ENCODE measurements at regions not wholly inside any gene's neighbourhood (a gene's known extent, or its start where the extent isn't known, plus 50 kb on each side); places are given as distances from the start of the nearest gene placed in this dataset.
"Not testable (repeated sequence)": the region's sequence is repeated elsewhere in the genome, so short reads cannot be mapped to it uniquely, and the experiment has no call there.

DNA sequence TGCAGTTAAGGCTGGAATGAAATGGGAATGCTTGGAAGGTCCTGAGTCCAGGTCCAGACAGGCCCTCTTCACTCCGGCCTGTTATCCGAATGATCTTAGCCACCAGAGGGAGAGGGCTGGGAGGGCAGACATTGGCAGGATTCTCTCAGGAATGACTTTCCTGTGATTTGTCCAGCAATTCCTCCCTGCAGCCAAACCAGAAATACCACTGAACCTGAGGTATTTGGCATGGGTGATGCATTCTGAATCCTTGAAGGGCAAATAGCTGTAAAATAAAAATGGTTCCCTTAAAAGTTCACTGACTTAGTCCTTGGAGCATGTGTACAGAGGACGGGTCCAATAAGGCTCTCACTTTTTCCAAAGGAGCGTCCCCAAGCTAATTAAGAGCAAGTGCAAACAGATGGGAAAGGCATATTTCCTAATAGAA lies 77.5 kb upstream of the HABP2 start:
- no peak for DNase-seq

DNA sequence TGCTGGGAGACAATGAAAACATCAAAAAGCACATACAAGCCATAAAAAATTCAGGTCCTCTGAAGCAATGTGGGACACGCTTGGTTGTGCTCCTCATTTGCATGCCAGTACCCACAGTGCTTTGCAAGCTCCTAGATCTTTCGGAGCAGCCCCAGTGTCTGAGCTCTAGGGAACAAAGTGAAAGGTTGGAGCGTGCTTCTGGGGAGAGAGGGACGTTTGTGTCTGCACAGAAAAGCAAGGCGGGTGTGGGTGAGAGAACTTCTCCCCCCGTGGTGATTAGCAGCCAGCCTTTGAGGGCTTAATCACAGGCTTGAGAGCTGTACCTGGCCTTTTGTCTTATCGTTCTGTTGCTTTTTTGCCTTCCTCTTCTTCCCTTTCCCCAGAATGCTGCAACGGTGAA lies 76.7 kb upstream of the HABP2 start:
- no peak for DNase-seq

DNA sequence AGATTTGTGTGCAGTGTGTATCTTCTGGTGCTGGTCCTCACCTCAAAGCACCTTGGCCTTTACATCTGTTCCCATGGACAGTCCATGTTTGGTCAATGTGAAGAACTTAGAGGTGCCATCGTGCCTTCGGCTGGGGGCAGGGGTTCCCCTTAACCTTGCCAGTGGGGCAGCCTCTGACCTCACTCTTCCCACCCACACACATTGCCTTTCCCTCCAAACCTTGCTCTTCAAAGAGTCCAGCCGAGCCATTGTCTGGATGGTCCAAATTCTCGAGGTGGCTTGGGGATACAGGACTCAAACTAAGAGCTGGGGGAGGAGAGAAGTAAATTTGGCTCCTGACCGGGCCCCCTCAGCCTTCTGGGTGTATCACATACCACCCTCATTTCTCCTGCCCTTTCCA lies 76.2 kb upstream of the HABP2 start:
- no peak for DNase-seq

DNA sequence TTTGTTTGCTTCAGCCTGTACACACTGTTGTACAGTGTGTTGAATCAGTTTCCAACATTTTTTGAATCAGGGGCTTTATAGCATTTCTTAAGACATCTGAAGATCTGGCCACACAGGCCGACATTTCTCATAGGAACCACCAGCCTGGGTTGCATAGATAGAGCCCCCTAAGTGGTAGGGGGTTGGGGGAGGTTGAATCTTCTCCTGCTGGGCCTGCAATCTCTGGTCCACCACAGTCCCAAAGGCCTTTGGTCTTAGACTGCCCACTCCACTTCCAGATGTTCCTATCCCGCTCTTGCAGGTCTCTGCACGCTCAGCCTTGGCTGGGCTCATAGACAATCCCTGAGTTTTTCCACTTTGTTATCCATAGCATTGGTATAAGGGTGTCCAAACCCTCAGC lies 75.4 kb upstream of the HABP2 start:
- no peak for DNase-seq

DNA sequence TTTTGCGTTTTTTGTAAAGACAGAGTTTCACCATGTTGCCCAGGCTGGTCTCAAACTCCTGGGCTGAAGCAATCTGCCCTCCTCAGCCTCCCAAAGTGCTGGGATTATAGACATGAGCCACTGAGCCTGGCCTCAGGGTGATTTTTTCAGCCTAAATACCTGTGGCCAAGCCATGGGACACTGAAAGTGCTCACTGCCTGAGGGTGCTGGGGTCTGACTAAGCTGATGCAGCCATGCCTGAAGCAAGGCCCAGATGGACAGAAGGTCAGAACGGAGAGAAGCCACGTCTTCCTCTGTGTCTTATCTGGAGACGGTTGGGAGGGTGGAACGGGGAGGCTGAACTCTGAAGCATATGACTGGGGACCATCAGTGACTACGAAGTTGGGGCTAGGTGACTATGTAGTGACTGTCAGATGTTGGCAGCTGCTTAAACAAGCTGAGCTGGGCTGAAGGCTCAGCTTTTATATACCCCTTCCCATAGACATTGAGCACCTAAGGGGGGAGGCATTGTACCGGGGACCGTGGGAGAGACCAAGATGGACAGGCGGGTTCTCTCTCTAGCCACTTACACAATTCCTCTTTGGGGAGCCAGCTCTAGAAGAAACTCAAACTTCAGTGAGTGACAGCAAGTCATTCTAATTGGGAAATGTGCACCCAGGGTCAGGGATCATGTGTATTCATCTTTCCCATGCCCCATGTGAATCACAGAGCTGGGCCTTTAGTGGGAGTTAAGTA lies 73.3 kb upstream of the HABP2 start:
- no peak for DNase-seq

DNA sequence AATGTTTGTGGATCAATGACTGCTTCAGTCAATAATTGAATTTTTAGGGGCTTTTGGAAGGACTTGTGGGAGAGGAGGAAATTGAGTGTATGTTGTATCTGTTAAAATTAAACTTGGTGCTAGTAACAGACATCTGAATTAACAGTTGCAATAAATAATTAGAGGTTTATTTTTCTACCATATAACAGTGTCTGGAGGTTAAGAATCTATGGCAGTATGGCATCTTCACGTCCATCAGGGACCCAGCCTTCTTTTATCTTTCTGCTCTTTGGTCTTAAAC lies 72.8 kb upstream of the HABP2 start:
- DNase-seq: no peak

DNA sequence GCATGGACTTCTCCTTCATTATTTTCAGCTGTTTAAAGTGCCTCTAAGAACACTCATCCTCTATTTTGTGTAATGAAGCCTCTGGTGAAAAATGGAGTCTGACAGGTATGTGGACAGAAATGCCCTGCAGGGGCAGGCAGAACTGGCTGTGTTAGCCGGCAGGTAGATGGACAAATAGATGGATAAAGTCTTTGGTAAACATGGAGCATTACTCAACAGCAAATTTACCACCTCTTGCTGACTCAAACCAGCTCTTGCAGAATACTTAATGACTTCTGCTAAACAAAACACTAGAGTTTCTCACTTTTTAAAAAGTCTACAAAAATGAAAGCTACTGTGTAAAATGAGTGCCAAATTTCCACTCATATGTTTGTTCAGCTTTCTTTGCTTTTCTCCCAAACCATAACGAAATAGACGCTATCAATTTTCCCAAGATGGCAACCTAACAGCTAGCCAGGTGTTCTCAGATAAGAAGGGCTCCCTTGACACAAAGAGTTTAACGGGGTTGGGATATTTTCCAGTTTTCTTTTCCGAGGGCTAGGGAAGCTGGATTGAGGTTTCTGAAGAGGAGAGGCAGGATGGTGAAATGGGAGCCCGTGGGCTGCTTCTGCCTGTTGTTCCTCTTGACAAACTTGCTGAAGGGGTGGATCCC lies 71.9 kb upstream of the HABP2 start:
- peak; percentile 27 for DNase-seq

DNA sequence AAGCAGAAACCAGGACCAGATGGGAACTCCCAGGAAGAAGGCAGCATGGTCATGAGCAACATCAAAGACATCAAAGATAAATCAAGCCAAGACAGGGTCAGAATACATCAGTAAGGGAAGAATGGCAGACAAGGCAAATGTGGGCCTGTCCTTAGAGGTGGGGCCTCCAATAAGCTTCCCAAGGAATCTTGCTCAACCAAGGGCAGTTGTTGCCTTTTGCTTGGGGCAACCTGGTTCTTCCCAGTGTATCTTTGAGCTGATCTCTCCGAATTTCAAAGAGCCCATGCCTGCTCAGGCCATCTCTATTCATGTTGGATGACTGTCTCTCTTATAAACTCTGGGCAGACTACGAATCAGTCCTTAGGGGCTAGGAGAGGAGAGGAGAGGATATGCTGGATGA lies 68.4 kb upstream of the HABP2 start:
- no peak for DNase-seq

DNA sequence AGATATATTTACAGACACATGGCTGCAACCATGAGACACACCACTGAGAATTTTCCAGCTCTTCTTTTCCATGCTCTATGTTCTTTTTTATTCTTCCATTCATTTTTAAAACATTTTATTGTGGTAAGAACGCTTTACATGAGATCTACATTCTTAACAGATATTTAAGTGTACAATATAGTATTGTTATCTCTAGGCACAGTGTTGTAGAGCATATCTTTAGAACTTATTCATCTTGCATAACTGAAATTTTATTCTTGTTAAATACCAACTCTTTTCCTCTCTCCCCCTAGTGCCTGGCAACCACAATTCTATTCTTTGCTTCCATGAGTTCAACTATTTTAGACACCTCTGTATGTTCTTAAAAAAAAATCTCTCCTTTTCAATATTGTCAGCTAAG lies 67.1 kb upstream of the HABP2 start:
- DNase-seq: no peak

DNA sequence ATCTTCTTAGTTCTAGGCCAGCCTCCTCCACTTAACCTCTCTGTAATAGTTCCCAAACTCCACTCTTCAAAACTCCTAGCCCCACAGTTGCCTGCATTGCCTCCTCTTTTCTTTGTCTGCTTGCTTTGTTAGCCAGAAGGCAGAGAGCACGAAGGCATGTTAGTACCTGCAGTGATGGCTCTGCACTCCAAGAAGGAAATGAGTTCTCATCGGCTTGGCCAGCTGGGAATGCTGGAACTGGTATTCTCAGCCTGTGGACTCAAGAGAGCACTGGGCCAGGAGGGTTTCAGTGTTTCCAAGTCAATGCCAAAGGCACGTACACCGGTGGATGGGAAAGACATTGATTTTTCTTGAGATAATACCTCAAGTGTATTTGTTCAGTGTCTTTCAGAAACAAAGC lies 66.3 kb upstream of the HABP2 start:
- DNase-seq: no peak

DNA sequence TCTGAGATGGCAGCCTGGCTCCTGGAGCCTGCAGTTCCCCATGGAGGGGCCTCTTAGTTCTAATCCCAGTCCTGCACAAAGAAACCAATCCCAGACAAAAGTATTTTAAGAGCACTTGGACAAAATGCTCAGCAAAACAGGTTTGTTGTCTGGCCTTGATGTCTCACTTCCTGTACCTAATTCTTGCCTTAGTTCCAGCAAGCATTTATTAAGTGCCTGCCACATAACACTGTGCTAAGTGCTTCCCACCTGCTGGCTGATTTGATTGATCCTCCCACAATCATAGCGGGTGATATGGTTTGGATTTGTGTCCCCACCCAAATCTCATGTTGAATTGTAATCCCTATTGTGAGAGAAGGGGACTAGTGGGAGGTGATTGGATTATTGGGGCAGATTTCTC lies 65.7 kb upstream of the HABP2 start:
- no peak for DNase-seq

DNA sequence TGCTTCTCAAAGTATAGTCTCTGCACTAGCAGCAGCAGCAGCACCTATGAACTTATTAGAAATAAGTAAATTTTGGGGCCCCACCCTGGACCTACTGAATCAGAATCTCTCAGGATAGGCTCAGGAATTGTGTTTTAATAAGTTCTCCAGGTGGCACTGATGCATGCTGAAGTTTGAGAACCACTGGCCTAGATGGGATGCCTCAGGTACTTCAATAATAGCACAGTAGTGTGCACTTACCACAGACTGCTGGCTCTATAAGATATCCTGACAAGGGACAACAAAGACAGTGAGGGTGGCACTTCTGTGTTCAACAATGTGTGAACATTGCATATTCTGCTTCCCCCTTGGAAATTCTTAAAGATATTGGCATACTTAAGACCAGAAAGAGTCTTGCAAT lies 64.7 kb upstream of the HABP2 start:
- no peak for DNase-seq

DNA sequence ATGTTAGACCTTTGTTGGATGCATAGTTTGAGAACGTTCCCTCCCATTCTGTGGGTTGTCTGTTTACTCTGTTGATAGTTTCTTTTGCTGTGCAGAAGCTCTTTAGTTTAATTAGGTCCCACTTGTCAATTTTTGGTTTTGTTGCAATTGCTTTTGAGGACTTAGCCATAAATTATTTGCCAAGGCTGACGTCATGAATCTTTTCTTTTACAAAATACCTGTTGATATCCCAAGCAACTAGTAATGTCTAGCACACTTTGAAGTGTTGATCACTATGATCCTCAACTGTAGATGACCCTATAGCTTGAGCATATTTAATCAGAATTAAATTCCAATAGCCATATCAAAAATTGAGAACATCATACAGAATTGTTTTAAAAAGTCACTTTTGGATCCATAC lies 63.3 kb upstream of the HABP2 start:
- DNase-seq: not testable (repeated sequence)

DNA sequence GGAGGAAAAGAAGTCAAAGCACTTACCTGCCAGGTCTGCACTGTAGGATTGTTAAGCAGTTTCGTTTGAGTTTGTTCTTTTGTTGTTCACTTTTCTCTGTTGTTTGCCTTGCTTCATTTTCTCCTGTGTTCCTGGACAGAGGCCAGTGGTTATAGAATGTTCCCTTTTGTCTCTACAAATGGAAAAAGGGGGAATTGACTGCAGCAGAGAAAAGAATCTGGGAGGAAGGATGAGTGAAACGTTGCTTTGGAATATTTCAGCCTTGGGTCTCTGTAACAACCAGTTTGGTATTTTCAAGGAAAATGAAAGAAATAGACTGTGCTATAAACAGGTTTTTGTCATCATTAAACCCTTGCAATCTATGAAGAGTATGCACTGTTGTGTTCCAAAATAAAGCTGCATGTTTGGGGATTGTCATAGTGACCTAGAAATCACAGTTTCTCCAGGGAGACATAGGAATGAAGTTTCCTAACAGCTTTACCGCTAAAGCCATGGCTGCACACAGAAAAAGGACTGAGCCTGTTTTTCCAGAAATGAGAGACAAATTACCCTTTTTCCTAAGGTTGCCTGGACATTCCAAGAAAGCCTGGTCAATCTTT lies 60.8 kb upstream of the HABP2 start:
- no peak for DNase-seq

DNA sequence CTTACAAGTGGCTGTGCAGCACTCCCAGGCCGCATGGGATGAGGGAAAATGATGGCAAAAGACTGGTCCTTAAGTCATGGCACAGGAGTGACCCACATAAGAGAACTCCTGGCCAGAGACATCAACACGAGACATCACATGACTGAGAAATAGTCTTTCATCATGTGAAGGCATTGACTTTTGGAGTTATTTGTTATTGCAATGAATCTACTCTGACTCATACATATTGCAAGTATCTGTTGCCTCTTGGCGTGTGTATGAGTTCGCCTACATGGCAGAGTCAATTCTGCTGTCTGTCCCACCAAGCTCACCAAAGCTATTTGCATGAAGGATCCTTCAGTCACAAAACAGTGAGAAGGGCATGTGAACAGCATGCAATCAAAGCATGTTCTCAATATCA lies 59.7 kb upstream of the HABP2 start:
- no peak for DNase-seq

DNA sequence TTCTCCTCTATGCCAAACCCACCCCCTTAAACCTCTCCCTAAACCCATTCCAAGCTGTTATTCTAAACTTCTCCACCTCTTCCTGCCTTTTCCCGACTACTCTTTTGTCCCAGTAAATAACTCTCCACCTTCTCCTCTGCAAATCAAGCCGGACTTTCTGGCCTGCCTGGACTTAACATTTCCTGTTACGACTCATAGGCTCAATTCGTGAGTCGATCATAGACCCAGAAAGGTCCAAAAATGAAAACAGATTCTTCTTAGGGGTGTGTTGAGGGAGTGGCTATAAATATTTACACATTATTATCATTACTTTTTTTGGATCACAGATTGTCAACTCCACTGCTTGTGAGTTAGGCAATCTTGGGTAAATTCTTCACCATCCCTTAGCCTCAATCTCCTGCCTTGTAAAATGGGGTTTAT lies 59.0 kb upstream of the HABP2 start:
- no peak for DNase-seq

DNA sequence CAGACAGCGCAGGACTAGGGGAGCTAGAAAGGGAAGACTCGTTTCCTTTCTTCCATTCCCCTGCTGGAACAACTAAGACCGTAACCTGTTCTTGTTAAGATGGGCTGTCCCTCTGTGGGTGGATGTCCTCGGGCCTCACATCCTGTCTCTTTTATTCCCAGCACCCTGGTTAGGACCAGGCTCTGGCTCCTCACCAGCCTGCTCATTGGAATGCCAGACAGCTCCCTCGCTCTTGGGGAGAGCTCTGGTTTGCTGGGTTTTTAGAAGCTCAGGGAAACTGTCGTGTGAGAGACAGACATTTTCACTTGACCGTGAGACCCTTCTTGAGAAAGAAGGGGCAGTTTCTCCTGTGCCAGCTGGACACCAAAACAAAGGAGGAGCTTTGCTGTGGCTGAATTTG lies 58.1 kb upstream of the HABP2 start:
- no peak for DNase-seq

DNA sequence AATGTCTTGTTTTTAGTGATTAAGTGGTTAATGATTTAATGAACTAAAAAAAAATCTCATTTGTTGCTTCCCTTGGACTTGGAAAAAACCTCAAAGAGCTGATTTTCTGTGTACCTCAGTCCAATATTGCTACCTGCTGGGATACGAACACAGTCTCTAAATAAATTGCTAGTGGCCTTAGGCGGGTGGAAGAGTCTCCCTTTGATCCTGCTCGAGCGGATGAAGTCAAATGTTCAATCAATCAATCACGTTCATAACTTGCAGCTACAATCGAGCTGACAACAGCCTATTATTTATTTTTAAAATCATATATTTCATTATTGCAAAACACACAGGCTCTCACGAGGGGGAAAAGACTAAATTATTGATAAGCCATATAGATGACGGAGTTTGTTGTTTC lies 57.3 kb upstream of the HABP2 start:
- no peak for DNase-seq

DNA sequence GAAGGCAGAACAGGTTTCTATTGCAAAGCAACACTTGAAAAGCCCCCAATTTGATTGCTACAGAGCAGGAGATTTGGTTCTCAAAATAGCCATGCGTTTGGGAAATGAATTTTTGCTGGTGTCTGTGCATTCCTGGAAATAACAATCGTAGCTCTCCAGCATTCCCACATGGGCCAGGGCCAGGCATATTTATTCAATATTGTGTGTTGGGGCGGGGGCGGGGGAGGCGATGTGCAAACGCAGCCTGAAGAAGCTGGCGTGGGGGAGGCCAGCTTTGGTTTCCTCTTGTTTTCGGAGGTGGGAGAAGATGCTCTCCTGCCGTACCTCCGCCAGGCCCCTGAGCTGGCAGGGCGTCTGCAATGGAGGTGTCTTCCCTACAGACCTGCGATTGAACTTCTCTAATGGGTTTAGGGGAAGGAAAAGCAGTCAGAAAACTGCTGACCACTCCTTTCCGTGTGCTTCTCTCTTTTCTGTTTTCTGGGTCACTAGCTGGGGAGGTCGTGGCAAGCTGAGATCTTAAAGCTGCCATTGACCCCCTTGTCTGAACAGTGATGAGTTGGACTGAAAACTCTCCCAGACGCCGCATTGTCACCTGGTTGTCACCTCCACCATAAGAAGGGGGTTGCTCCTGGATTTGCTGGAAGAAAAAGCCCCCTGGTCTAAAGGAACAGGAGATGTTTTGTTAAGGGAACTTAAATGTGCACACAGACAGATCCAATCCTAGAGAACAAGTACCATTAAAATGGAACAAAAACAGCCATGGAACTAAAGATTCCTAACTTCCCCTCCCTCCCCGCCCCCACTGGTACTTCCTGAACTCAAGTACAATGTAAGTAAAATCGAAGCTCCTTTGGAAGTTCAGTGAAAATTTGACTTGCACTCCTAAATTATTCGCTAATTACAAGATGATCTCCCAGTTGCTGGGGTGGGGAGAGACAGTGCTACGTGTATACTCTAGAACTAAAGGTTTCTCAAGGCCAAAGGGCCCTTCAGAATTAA lies 56.4 kb upstream of the HABP2 start:
- DNase-seq: no peak

DNA sequence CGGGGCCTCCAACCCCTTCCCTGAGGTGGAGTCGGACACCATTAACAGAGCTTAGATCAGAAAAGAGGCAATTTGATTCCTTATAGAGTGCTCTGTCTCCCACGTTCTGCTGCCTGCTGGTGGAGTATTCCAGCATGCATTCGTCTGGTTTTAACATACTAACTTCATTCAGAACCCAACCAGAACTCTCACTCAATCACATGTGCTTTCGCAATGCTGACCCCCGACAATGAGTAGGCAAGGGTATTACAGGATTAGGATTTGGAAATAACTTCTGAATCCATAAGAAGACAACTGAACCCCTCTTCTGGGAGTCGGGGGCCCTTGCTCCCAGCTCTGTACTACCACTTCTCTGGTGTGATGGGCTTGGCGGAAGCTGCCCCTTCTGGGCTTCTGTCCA lies 55.7 kb upstream of the HABP2 start:
- no peak for DNase-seq

DNA sequence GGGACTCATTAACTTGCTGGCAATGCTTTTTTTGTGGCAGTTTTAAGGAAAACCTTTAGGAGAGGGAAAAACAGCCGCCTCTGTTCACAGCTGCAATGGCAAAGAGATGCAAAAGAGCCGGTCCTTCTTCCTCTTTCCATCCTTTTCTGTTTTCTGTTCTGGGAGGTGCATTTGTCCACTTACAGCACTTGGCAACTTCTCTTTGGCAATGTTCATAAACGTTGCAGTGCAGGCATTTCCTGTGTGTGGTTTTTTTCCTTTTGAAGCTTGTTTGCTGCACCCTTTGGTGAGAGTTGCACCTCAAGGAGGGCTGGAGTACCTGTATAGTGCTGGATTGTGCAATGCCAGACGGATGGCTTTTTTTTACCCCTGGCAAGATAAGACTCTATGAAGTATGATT lies 53.9 kb upstream of the HABP2 start:
- DNase-seq: peak; percentile 13

DNA sequence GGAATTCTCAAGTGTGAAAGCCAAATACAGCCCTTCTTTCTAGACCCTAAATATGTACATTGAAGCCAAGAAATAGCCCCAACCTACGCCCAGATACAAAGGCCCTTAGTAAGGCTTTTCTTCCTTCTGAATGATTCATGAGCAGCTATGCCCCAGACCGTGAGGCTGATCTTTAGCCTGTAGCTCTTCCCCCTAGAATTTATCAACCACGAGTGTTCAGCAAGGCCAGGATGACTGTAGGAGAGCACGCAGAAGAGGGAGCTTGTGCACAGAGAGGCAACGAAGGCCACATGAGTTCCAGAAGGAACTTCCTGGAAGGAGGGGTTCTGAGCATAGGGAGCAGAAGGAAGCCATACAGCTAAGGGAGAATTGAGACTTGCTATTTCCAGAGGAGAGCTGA lies 53.0 kb upstream of the HABP2 start:
- DNase-seq: no peak

DNA sequence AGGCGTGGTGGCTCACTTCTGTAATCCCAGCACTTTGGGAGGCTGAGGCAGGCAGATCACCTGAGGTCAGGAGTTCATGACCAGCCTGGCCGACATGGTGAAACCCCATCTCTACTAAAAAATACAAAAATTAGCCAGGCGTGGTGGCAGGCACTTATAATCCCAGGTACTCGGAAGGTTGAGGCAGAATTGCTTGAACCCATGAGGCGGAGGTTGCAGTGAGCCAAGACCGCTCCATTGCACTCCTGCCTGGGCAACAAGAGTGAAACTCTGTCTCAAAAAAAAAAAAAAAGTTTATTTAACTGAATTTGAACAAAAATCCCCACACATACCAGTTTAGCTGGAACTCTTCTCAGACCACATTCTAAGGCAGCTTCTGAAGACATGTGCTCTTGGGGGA lies 51.8 kb upstream of the HABP2 start:
- not testable (repeated sequence) for DNase-seq

All from NCI-H2029 (cell line).